GM23338 (cell line): ENCODE measurements at regions not wholly inside any gene's neighbourhood (a gene's known extent, or its start where the extent isn't known, plus 50 kb on each side); places are given as distances from the start of the nearest gene placed in this dataset. TPM values are rescaled to one million over a fixed set of nuclear protein-coding genes. Genes with fewer than 3 reads are reported as not detected.
"Not testable (repeated sequence)": the region's sequence is repeated elsewhere in the genome, so short reads cannot be mapped to it uniquely, and the experiment has no call there.

ENCODE experiments used
- ATAC-seq: fragments of 200-7000 bp; cut with Tn5 transposase; 3 replicates; pipeline ENCODE4 v1.9.1; 2020
- DNase-seq: peaks from one replicate; pipeline ENCODE4 v3.0.0-alpha.2; 2015; ENCODE audit warnings: low spot score
- H2AFZ ChIP-seq: fragments of 200-600 bp; sonication (generic); 2 replicates; pipeline ENCODE4 v1.8.0; 2016; ENCODE audit warnings: antibody characterized with exemption, mild to moderate bottlenecking, moderate library complexity
- H3F3A ChIP-seq: fragments of 200-600 bp; sonication (generic); replicated peaks from 2 replicates; pipeline ENCODE4 v1.8.0; 2017; ENCODE audit warnings: antibody characterized with exemption, mixed run types, low read depth
- H3K27ac ChIP-seq: fragments of 200-600 bp; sonication (generic); 2 replicates; pipeline ENCODE4 v1.6.1; 2016; ENCODE audit warnings: low read depth
- H3K27me3 ChIP-seq: fragments of 200-600 bp; sonication (generic); 2 replicates; pipeline ENCODE4 v1.8.0; 2016; ENCODE audit warnings: mild to moderate bottlenecking, mixed run types, moderate library complexity; ENCODE audit not compliant: insufficient read depth
- H3K36me3 ChIP-seq: fragments of 200-600 bp; sonication (generic); 2 replicates; pipeline ENCODE4 v1.8.0; 2016; ENCODE audit warnings: mild to moderate bottlenecking; ENCODE audit not compliant: insufficient read depth
- H3K4me1 ChIP-seq: fragments of 200-600 bp; sonication (generic); 2 replicates; pipeline ENCODE4 v1.8.0; 2016; ENCODE audit warnings: mild to moderate bottlenecking, moderate library complexity; ENCODE audit not compliant: insufficient read depth
- H3K4me2 ChIP-seq: fragments of 200-600 bp; sonication (generic); 2 replicates; pipeline ENCODE4 v1.7.1; 2017; ENCODE audit warnings: mixed run types
- H3K4me3 ChIP-seq: fragments of 200-600 bp; sonication (generic); 2 replicates; pipeline ENCODE4 v1.6.1; 2016; ENCODE audit warnings: mixed run types
- H3K79me2 ChIP-seq: fragments of 200-600 bp; sonication (generic); replicated peaks from 2 replicates; pipeline ENCODE4 v1.8.0; 2017; ENCODE audit warnings: mild to moderate bottlenecking; ENCODE audit not compliant: insufficient read depth
- H3K9me2 ChIP-seq: fragments of 200-600 bp; sonication (generic); 2 replicates; pipeline ENCODE4 v1.8.0; 2017; ENCODE audit not compliant: insufficient read depth
- H4K20me1 ChIP-seq: fragments of 200-600 bp; sonication (generic); replicated peaks from 2 replicates; pipeline ENCODE4 v1.8.0; 2017; ENCODE audit warnings: mild to moderate bottlenecking; ENCODE audit not compliant: insufficient read depth
- H3K27ac Mint-ChIP-seq: 2 replicates; pipeline ENCODE4 v1.8.0; 2020; ENCODE audit warnings: inconsistent platforms, mild to moderate bottlenecking, moderate library complexity, mixed read lengths
- H3K27me3 Mint-ChIP-seq: 3 replicates; pipeline ENCODE4 v1.8.0; 2022; ENCODE audit warnings: low read depth, mild to moderate bottlenecking, moderate library complexity, mixed read lengths, inconsistent platforms; ENCODE audit not compliant: insufficient read depth, poor library complexity
- H3K36me3 Mint-ChIP-seq: 3 replicates; pipeline ENCODE4 v1.8.0; 2021; ENCODE audit warnings: low read depth, mild to moderate bottlenecking, inconsistent platforms, moderate library complexity, mixed read lengths
- H3K4me1 Mint-ChIP-seq: 3 replicates; pipeline ENCODE4 v1.8.0; 2020; ENCODE audit warnings: mild to moderate bottlenecking, inconsistent platforms, mixed read lengths
- H3K4me3 Mint-ChIP-seq: 3 replicates; pipeline ENCODE4 v1.8.0; 2021; ENCODE audit warnings: moderate library complexity, mild to moderate bottlenecking, inconsistent platforms, mixed read lengths
- H3K9me3 Mint-ChIP-seq: 3 replicates; pipeline ENCODE4 v1.8.0; 2020; ENCODE audit warnings: moderate library complexity, mild to moderate bottlenecking, inconsistent platforms, mixed read lengths
- EZH2 ChIP-seq: fragments of 200-600 bp; sonication (generic); IDR thresholded peaks from one replicate; pipeline ENCODE4 v1.8.0; 2017; ENCODE audit warnings: antibody characterized with exemption, mild to moderate bottlenecking, low read depth; ENCODE audit not compliant: unreplicated experiment
- EZH2phosphoT487 ChIP-seq: fragments of 200-600 bp; sonication (generic); IDR thresholded peaks from one replicate; pipeline ENCODE4 v1.8.1; 2018; ENCODE audit warnings: antibody characterized with exemption; ENCODE audit not compliant: unreplicated experiment
- ZNF331 ChIP-seq: fragments of 250-450 bp; sonication (Bioruptor Pico); IDR thresholded peaks from 2 replicates; pipeline ENCODE4 v1.5.0; 2020; ENCODE audit warnings: low read depth, mild to moderate bottlenecking, moderate library complexity
- small RNA-seq: library from RNA; depleted of rRNA; stranded (forward); fragments of <200 nt; gene quantifications from one replicate; pipeline ENCODE3, GENCODE V24; 2014; ENCODE audit warnings: low replicate concordance

GRCh38 chr6:61538801-61539200 is 747.2 kb downstream of the KHDRBS2 start:
- peaks cover 35% of the 10 kb centered on the region for H3K9me3 Mint-ChIP-seq
- Histone ChIP-seq H3K27ac (no peak overlapping the region), H3K9me2 (no peaks in the 10 kb centered on the region; the same call in 1 of the 2 replicates), H3K79me2 (no peaks in the 10 kb centered on the region), H3K4me2 (no peak overlapping the region), H3K4me1 (no peaks in the 10 kb centered on the region), H2AFZ (no peak overlapping the region), H3K27me3 (no peaks in the 10 kb centered on the region), H4K20me1 (no peaks in the 10 kb centered on the region), H3F3A (no peaks in the 10 kb centered on the region), H3K4me3 (no peak overlapping the region), H3K36me3 (no peaks in the 10 kb centered on the region)
- H3K36me3 Mint-ChIP-seq, result peaks cover 26% of the 10 kb centered on the region; the same call in 2 of the 3 replicates
- no peak overlapping the region for H3K27ac Mint-ChIP-seq
- H3K27me3 Mint-ChIP-seq, result no peaks in the 10 kb centered on the region
- TF ChIP-seq ZNF331 (no peak), EZH2phosphoT487 (no peak), EZH2 (no peak)
- no peaks in the 10 kb centered on the region for H3K4me1 Mint-ChIP-seq
- ATAC-seq (no peak), DNase-seq (no peak)
- no peak overlapping the region for H3K4me3 Mint-ChIP-seq

GRCh38 chr6:61532749-61533148 is 753.3 kb downstream of the KHDRBS2 start:
- H3K79me2 ChIP-seq, H3K27ac Mint-ChIP-seq, ATAC-seq, H3K27ac ChIP-seq, H3K27me3 ChIP-seq, H3K4me3 Mint-ChIP-seq, H3K4me3 ChIP-seq, H2AFZ ChIP-seq, DNase-seq, H3K4me1 ChIP-seq, H3K4me2 ChIP-seq, H3F3A ChIP-seq, H3K36me3 ChIP-seq, H3K27me3 Mint-ChIP-seq, H3K4me1 Mint-ChIP-seq, H4K20me1 ChIP-seq, H3K9me2 ChIP-seq: not testable (repeated sequence)
- Mint-ChIP-seq H3K36me3 (peaks cover 44% of the 10 kb centered on the region), H3K9me3 (peaks cover 68% of the 10 kb centered on the region)

Small RNA genes in the stretch of these regions (small RNA-seq; reads per million reads assigned to genes)
- not detected for gene MTRNR2L9
